Erythroblast (primary cell): ENCODE measurements at regions not wholly inside any gene's neighbourhood (a gene's known extent, or its start where the extent isn't known, plus 50 kb on each side); places are given as distances from the start of the nearest gene placed in this dataset.

Source experiments
- GATA1 ChIP-seq: IDR thresholded peaks from 2 replicates; pipeline ENCODE4 v1.6.1; 2011; ENCODE audit warnings: low read depth, mild to moderate bottlenecking, control low read depth, low read length, moderate library complexity
- POLR2A ChIP-seq: IDR thresholded peaks from 2 replicates; pipeline ENCODE4 v1.6.1; 2011; ENCODE audit warnings: mild to moderate bottlenecking, low read length

DNA sequence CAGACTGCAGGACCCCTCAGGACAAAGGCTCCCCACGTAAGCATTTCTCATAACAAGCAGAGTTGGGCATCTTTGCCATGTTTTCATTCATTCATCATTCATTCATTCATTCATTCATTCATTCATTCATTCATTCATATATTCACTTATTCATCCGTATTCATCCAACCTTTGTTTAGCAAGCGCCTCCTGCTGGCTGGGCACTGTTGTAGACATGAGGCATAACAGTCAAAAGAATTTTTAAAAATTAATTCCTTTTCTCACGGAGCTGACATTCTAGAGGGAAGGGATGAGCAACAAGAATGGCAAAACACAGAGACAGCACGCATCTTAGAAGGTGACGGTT, 351.7 kb upstream of the TNRC6C start:
- TF ChIP-seq POLR2A (no peak), GATA1 (no peak)
